DOHH2 (cell line): ENCODE measurements at regions not wholly inside any gene's neighbourhood (a gene's known extent, or its start where the extent isn't known, plus 50 kb on each side); places are given as distances from the start of the nearest gene placed in this dataset.

ENCODE experiments used
- EZH2phosphoT487 ChIP-seq: fragments of 200-600 bp; sonication (generic); IDR thresholded peaks from 2 replicates; pipeline ENCODE4 v1.6.1; 2017; ENCODE audit warnings: borderline replicate concordance, mild to moderate bottlenecking, antibody characterized with exemption, low read length, moderate library complexity, mixed read lengths
- TF ChIP-seq, protein P1 (sequence below): fragments of 200-600 bp; sonication (generic); IDR thresholded peaks from one replicate; pipeline ENCODE4 v1.5.1; 2014; ENCODE audit warnings: antibody characterized with exemption, mild to moderate bottlenecking, low read depth, low read length; ENCODE audit not compliant: poor library complexity, severe bottlenecking

DNA sequence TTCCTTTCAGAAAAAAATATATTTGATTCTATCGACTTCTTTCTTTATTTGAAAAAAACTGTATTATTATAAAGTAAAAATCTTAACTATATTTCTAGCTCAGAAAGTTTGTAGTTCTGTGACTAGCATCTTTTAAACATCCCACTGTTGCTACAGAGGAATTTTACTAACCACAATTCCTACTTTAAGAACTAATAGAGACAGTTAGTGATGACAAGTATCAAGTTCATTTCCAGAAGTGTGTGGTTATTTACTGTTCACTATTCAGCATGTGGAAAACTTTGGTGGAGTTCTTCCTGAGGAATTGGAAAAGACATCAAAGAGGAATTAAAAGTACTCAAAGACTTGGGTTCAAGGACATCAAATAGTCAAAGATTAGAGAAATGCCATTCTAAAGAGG lies 524.1 kb upstream of the CBLB start:
- TF ChIP-seq, protein P1, sequence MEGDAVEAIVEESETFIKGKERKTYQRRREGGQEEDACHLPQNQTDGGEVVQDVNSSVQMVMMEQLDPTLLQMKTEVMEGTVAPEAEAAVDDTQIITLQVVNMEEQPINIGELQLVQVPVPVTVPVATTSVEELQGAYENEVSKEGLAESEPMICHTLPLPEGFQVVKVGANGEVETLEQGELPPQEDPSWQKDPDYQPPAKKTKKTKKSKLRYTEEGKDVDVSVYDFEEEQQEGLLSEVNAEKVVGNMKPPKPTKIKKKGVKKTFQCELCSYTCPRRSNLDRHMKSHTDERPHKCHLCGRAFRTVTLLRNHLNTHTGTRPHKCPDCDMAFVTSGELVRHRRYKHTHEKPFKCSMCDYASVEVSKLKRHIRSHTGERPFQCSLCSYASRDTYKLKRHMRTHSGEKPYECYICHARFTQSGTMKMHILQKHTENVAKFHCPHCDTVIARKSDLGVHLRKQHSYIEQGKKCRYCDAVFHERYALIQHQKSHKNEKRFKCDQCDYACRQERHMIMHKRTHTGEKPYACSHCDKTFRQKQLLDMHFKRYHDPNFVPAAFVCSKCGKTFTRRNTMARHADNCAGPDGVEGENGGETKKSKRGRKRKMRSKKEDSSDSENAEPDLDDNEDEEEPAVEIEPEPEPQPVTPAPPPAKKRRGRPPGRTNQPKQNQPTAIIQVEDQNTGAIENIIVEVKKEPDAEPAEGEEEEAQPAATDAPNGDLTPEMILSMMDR, result no peak
- TF ChIP-seq EZH2phosphoT487, result no peak
